Body of pancreas (tissue), 4 donors: ENCODE measurements at regions not wholly inside any gene's neighbourhood (a gene's known extent, or its start where the extent isn't known, plus 50 kb on each side); places are given as distances from the start of the nearest gene placed in this dataset.

Experiments used
- POLR2A ChIP-seq, 3 donors: fragments of 450-650 bp; IDR thresholded peaks; one replicate each; pipeline ENCODE4 v1.6.1; 2016; ENCODE audit warnings: antibody characterized with exemption in 3 of 3, mild to moderate bottlenecking in 2 of 3
- TF ChIP-seq, protein P1 (sequence below), 7 experiments: fragments of 450-650 bp in 4 of 7; fragments of 200-600 bp in 3 of 7; sonication (generic) in 3 of 7; IDR thresholded peaks; one replicate each; pipeline ENCODE4 v1.5.1; 2016 to 2019; ENCODE audit warnings: antibody characterized with exemption in 7 of 7

- TF ChIP-seq, protein P1, sequence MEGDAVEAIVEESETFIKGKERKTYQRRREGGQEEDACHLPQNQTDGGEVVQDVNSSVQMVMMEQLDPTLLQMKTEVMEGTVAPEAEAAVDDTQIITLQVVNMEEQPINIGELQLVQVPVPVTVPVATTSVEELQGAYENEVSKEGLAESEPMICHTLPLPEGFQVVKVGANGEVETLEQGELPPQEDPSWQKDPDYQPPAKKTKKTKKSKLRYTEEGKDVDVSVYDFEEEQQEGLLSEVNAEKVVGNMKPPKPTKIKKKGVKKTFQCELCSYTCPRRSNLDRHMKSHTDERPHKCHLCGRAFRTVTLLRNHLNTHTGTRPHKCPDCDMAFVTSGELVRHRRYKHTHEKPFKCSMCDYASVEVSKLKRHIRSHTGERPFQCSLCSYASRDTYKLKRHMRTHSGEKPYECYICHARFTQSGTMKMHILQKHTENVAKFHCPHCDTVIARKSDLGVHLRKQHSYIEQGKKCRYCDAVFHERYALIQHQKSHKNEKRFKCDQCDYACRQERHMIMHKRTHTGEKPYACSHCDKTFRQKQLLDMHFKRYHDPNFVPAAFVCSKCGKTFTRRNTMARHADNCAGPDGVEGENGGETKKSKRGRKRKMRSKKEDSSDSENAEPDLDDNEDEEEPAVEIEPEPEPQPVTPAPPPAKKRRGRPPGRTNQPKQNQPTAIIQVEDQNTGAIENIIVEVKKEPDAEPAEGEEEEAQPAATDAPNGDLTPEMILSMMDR (IDR thresholded peaks at IDR 0.05) = no peak
- TF ChIP-seq POLR2A (IDR thresholded peaks at IDR 0.05) = no peak
Observed at GRCh38 chr5:56422076-56422762, 189.1 kb upstream of the ANKRD55 start.
